Motor neuron (in vitro differentiated cells): ENCODE measurements at regions not wholly inside any gene's neighbourhood (a gene's known extent, or its start where the extent isn't known, plus 50 kb on each side); places are given as distances from the start of the nearest gene placed in this dataset.
"Not testable (repeated sequence)": the region's sequence is repeated elsewhere in the genome, so short reads cannot be mapped to it uniquely, and the experiment has no call there.

ENCODE experiments used
- ATAC-seq, 8 experiments: fragments of 200-7000 bp; cut with Tn5 transposase; replicated peaks in 6 of 8; 2 replicates each; pipeline ENCODE4 v1.8.0; 2021; ENCODE audit warnings: mild to moderate bottlenecking in 8 of 8, moderate library complexity in 8 of 8
- H3K27ac ChIP-seq, 2 donors: fragments of 250-450 bp; sonication (Bioruptor Pico); 2 replicates each; pipeline ENCODE4 v1.9.0; 2021; ENCODE audit warnings: antibody characterized with exemption in 2 of 2, mild to moderate bottlenecking in 2 of 2, moderate library complexity in 1 of 2
- H3K4me1 ChIP-seq, 2 donors: fragments of 250-450 bp; sonication (Bioruptor Pico); replicated peaks in 1 of 2; 2 replicates each; pipeline ENCODE4 v1.6.1; 2021; ENCODE audit warnings: antibody characterized with exemption in 2 of 2, mild to moderate bottlenecking in 2 of 2, moderate library complexity in 1 of 2
- H3K4me3 ChIP-seq, 5 donors: fragments of 250-450 bp; sonication (Bioruptor Pico); 2 replicates each; pipeline ENCODE4 v1.9.0; 2021; ENCODE audit warnings: antibody characterized with exemption in 5 of 5, mild to moderate bottlenecking in 5 of 5, moderate library complexity in 4 of 5
- WGBS, 10 experiments: fragments of 450-650 bp; shearing (Covaris generic); methylation state at CpG; one replicate each; pipeline ENCODE4 v1.0.0; 2022; 5-methylcytosine and 5-hydroxymethylcytosine counted together
- in situ Hi-C, 9 experiments: fragments of 400-800 bp; cut with MboI; loops; one replicate each; pipeline ENCODE4 v1.15.0; 2021; ENCODE audit warnings: low sequenced_read_pairs in 9 of 9, low pct_unique_long_range_greater_than_20kb in 2 of 9; ENCODE audit not compliant: unreplicated experiment in 9 of 9

- in situ Hi-C loops, result no loop called here
- 24 to 100% (median 65%) methylated on average over 1 to 3 of the region's 3 CpGs; no CpG with 5 or more reads in 2 of the 10 experiments for WGBS, 10 experiments
- Histone ChIP-seq H3K4me1 (peaks cover 4 to 18% of the 10 kb centered on the region in 2 donors), H3K4me3 (no peak overlapping the region), H3K27ac (no peak overlapping the region)
- ATAC-seq, result no peak
Observed at GRCh38 chr2:175742367-175742766, 259.7 kb downstream of the LNPK start.

DNA sequence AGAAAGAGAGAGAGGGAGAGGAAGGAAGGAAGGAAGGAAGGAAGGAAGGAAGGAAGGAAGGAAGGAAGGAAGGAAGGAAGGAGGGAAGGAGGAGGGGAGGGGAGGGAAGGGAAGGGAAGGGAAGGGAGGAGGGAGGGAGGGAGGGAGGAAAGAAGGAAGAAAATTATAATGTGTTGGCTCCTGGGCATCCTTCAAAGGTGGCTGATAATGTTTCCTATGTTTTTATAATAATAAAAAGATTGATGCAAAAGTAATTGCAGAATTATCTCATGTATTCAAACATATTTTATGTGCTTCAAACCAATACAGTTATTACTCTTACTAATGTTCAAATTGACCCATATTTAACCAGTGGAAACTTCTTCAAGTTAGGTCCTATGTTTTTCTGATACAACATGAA is 260.9 kb downstream of the LNPK start:
- in situ Hi-C loops, result no loop called here
- H3K4me1 ChIP-seq, result peaks cover 4 to 18% of the 10 kb centered on the region in 2 donors
- ATAC-seq, result no peak
- no peak overlapping the region for H3K27ac ChIP-seq
- H3K4me3 ChIP-seq, result no peak overlapping the region

GRCh38 chr2:175737722-175738361 is 264.2 kb downstream of the LNPK start:
- in situ Hi-C loops, result no loop called here
- Histone ChIP-seq H3K4me3 (no peak overlapping the region), H3K4me1 (peaks cover 15 to 20% of the 10 kb centered on the region in 2 donors), H3K27ac (no peak overlapping the region)
- peak in 7 of 8 experiments; percentile 41 to 89 (median 74) for ATAC-seq
- WGBS, 10 experiments, result 0 to 75% (median 33%) methylated on average over 1 to 3 of the region's 3 CpGs; no CpG with 5 or more reads in 6 of the 10 experiments

DNA sequence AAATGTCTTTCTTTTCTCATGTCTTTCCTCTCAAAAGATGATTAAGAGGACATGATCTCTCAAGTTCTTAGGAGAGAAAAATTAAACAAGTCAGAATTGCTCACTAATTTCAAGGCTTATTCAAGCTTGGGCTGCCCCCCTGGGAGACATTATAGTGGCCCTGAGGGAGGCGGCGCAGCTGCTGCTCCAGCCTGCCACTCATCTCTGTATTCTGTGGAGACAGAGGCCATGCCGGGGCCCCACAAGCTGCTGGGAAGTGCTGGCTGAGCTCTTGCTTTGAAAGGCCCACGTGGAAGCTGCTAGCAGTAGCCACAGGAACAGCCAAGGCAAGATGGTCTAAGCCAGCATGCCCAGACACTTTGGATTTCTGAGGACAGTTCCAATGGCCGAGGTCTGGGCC is 267.4 kb downstream of the LNPK start:
- Histone ChIP-seq H3K27ac (peak overlapping the region in 1 of 2 donors; percentile 61), H3K4me3 (no peak overlapping the region), H3K4me1 (peaks cover 15 to 20% of the 10 kb centered on the region in 2 donors)
- 20 to 86% (median 38%) methylated on average over 1 to 5 of the region's 5 CpGs; no CpG with 5 or more reads in 2 of the 10 experiments for WGBS, 10 experiments
- peak in 5 of 8 experiments; percentile 59 to 95 (median 85) for ATAC-seq
- in situ Hi-C loops, result no loop called here

DNA sequence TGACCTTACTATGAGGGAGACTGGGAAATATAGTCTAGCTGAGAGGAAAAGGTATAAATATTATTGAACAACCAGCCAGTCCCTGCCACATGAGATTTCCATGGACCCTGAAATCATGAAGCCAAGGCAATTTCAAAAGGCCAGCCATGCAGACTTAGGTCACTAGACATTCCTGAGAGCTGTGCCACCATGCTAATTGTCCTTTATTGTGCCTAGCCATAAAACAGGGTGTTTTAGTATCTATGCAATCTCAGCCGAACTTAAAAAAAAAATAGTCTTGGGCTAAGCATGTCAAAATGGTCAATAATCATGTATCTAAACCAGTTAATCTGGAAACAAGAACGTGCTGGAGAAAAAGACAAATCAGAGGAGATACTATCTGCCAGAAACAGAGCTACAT is 269.5 kb downstream of the LNPK start:
- Histone ChIP-seq H3K4me1 (peaks cover 6 to 11% of the 10 kb centered on the region in 2 donors), H3K4me3 (no peak overlapping the region), H3K27ac (no peak overlapping the region)
- WGBS, 10 experiments, result 30 to 95% (median 70%) methylated on average over 1 to 2 of the region's 2 CpGs
- no peak for ATAC-seq
- in situ Hi-C loops, result no loop called here

DNA sequence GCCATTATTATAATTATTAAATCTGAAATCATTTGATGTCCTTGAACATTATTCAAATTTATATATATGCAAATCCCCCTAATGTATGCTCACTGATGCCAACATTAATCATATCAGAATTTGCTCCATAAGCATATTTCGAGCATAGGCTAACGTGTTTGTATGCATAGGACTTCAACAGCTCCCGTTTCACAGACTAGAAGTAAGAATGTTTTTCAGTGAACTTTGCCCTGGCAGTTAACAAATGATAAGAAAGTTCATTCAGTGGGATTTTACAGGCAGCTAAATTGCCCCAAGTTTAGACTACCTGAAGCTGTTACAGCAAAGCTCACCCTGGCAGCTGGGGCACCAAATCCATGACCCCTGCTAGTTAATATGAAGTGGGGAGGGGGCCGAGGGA is 272.0 kb downstream of the LNPK start:
- WGBS, 10 experiments, result 0 to 100% (median 79%) methylated on average over 1 to 4 of the region's 4 CpGs; no CpG with 5 or more reads in 1 of the 10 experiments

GRCh38 chr2:175729049-175729706 is 272.9 kb downstream of the LNPK start:
- WGBS, 10 experiments, result 50 to 100% (median 85%) methylated on average over 1 to 4 of the region's 4 CpGs; no CpG with 5 or more reads in 3 of the 10 experiments
- in situ Hi-C loops, result no loop called here
- H3K4me3 ChIP-seq, result no peak overlapping the region

More for the DNA sequence above, 272.0 kb downstream of the LNPK start:
- Histone ChIP-seq H3K4me3 (no peak overlapping the region), H3K4me1 (peaks cover 3 to 5% of the 10 kb centered on the region in 2 donors), H3K27ac (no peak overlapping the region)
- in situ Hi-C loops, result no loop called here
- ATAC-seq, result peak in 2 of 8 experiments; percentile 49 to 69

GRCh38 chr2:175728032-175728431 is 274.0 kb downstream of the LNPK start:
- H3K27ac ChIP-seq, result no peak overlapping the region
- no peak for ATAC-seq
- H3K4me3 ChIP-seq, result no peak overlapping the region
- in situ Hi-C loops, result no loop called here
- 39 to 100% (median 87%) methylated on average over 1 to 4 of the region's 4 CpGs; no CpG with 5 or more reads in 2 of the 10 experiments for WGBS, 10 experiments
- no peaks in the 10 kb centered on the region for H3K4me1 ChIP-seq

More at GRCh38 chr2:175729049-175729706, 272.9 kb downstream of the LNPK start:
- peak in 1 of 8 experiments; percentile 31 for ATAC-seq
- no peak overlapping the region for H3K27ac ChIP-seq
- no peaks in the 10 kb centered on the region for H3K4me1 ChIP-seq

DNA sequence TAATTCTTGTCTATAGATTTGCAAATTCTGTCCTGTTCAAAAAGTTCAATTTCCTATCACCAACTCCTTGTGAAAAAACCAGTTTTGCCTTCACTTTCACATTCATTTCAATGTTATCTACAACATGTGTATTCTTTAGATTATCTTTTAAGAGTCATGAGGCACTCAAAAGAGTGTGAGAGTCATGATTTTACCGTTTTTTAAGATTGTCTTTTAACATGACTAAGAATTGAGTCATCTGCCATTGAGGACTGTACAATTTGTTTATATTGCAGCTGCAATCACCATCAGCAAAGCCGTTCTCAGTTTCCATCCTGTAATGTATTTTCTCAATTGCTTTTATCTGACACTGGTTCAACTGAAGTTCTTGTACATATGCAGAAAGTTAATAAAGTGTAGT is 275.8 kb downstream of the LNPK start:
- WGBS, 10 experiments, result 0 to 83% (median 43%) methylated on average over 1 to 2 of the region's 2 CpGs; no CpG with 5 or more reads in 1 of the 10 experiments
- peak in 1 of 8 experiments; percentile 37 for ATAC-seq
- in situ Hi-C loops, result no loop called here
- no peaks in the 10 kb centered on the region for H3K4me1 ChIP-seq
- H3K27ac ChIP-seq, result no peak overlapping the region
- no peak overlapping the region for H3K4me3 ChIP-seq

DNA sequence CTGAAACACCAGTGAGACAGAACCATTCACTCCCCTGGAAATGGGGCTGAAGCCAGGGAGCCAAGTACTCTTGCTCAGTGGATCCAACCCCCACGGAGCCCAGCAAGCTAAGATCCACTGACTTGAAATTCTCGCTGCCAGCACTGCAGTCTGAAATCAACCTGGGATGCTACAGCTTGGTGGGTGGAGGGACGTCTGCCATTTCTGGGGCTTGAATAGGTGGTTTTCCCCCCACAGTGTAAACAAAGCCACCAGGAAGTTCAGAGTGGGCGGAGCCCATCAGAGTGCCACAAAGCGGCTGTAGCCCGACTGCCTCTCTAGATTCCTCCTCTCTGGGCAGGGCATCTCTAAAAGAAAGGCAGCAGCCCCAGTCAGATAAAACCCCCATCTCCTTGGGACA is 292.8 kb downstream of the LNPK start:
- in situ Hi-C loops, result no loop called here
- no peaks in the 10 kb centered on the region for H3K4me1 ChIP-seq
- H3K4me3 ChIP-seq, result no peak overlapping the region
- ATAC-seq, result no peak
- WGBS, 10 experiments, result 69 to 100% (median 72%) methylated on average over 1 to 5 of the region's 6 CpGs; no CpG with 5 or more reads in 7 of the 10 experiments
- H3K27ac ChIP-seq, result no peak overlapping the region

DNA sequence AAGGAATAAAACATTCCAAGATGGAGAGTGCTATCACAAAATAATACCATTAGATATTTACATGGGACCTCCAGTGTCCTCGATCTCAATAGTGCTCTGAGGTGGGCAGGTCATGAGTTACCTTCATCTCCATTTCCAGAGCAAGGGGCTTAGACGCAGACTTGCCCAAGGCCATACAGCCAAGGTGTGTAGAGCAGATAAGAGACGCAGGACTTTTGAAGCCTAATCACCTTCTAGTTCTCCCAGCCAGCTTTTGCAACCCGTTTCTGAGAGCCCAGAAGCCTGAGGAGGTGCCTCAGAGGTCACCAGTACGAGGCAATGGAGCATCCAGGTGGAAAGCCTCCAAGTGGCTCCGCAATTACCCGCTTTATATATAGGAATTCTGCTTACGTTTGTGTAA is 294.7 kb downstream of the LNPK start:
- in situ Hi-C loops, result no loop called here
- H3K4me3 ChIP-seq, result no peak overlapping the region
- no peak overlapping the region for H3K27ac ChIP-seq
- 61 to 100% (median 99%) methylated on average over 1 to 8 of the region's 8 CpGs; no CpG with 5 or more reads in 1 of the 10 experiments for WGBS, 10 experiments
- no peak for ATAC-seq
- H3K4me1 ChIP-seq, result no peaks in the 10 kb centered on the region

DNA sequence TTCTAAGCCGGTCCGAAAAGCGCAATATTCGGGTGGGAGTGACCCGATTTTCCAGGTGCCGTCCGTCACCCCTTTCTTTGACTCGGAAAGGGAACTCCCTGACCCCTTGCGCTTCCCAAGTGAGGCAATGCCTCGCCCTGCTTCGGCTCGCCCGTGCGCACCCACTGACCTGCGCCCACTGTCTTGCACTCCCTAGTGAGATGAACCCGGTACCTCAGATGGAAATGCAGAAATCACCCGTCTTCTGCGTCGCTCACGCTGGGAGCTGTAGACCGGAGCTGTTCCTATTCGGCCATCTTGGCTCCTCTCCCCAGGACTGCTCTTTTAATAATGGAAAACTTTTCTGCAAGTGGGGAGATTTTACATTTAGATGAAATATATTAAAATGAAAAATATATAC is 297.5 kb downstream of the LNPK start:
- no CpG with 5 or more reads among the region's 22 CpGs for WGBS, 10 experiments
- ATAC-seq, H3K27ac ChIP-seq, H3K4me3 ChIP-seq, H3K4me1 ChIP-seq, in situ Hi-C loops: not testable (repeated sequence)

DNA sequence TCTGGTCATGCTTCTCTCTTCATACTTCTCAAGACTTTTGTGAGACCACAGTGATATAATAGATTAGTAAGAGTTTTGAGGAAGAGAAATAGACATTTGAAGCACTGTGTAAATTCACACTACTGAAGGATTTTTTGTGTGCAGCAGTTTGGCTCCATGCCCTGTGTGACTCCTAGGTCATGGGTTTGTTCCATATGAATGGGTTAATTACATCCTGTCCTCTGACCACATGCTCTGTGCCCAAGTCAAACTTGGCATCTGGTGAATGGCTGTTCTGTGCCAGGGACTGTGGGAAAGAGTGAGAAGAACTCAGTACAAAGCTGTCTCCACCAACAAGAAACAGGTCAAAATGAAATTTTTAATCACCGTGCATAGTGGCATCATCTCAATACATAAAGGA is 304.0 kb downstream of the LNPK start:
- Histone ChIP-seq H3K4me1 (no peaks in the 10 kb centered on the region), H3K4me3 (no peak overlapping the region), H3K27ac (no peak overlapping the region)
- ATAC-seq, result no peak
- 67 to 100% (median 100%) methylated on average over 1 of the region's 1 CpG; no CpG with 5 or more reads in 3 of the 10 experiments for WGBS, 10 experiments
- in situ Hi-C loops, result loop anchor here in 4 of 9 experiments (25.0 kb wide), 4 partner anchors 311 to 389 kb away; partner anchors contain the start of genes EVX2 (in 2 of the 4), HOXD12 (in 2 of the 4) and HOXD13 (in 2 of the 4)
